ENCODE measurements at regions not wholly inside any gene's neighbourhood (a gene's known extent, or its start where the extent isn't known, plus 50 kb on each side); places are given as distances from the start of the nearest gene placed in this dataset.
"Not testable (repeated sequence)": the region's sequence is repeated elsewhere in the genome, so short reads cannot be mapped to it uniquely, and the experiment has no call there.

GRCh38 chr6:76565932-76566331, 493.5 kb upstream of the IMPG1 start:
- DNase-seq (ENCODE audit: insufficient read length, low spot score): no peak
- TF ChIP-seq SPI1 (IDR thresholded peaks at IDR 0.05; ENCODE audit: low read depth, low read length) (no peak), POLR2A (IDR thresholded peaks at IDR 0.05; ENCODE audit: low read depth, low read length) (no peak), PAX5 (IDR thresholded peaks at IDR 0.05; ENCODE audit: insufficient read depth, low read length, severe bottlenecking) (no peak), TAF1 (IDR thresholded peaks at IDR 0.05; ENCODE audit: low read depth, low read length) (no peak), POLR2AphosphoS5 (IDR thresholded peaks at IDR 0.05; ENCODE audit: low read depth, low read length) (no peak), POU2F2 (IDR thresholded peaks at IDR 0.05; ENCODE audit: low read depth, low read length) (no peak)
- no peak for FAIRE-seq

GRCh38 chr6:76562371-76562770, 489.9 kb upstream of the IMPG1 start:
- DNase-seq (ENCODE audit: insufficient read length, low spot score); FAIRE-seq: not testable (repeated sequence)

GRCh38 chr6:76560851-76561755, 488.6 kb upstream of the IMPG1 start:
- not testable (repeated sequence) for DNase-seq (ENCODE audit: insufficient read length, low spot score); FAIRE-seq

GRCh38 chr6:76553256-76553655, 480.8 kb upstream of the IMPG1 start:
- no peak for TF ChIP-seq PAX5 (IDR thresholded peaks at IDR 0.05; ENCODE audit: insufficient read depth, low read length, severe bottlenecking)
- TF ChIP-seq POLR2AphosphoS5 (IDR thresholded peaks at IDR 0.05; ENCODE audit: low read depth, low read length): no peak
- TF ChIP-seq SPI1 (IDR thresholded peaks at IDR 0.05; ENCODE audit: low read depth, low read length): no peak
- TF ChIP-seq POU2F2 (IDR thresholded peaks at IDR 0.05; ENCODE audit: low read depth, low read length): no peak
- TF ChIP-seq TAF1 (IDR thresholded peaks at IDR 0.05; ENCODE audit: low read depth, low read length): no peak
- no peak for TF ChIP-seq POLR2A (IDR thresholded peaks at IDR 0.05; ENCODE audit: low read depth, low read length)
- DNase-seq (ENCODE audit: insufficient read length, low spot score) (no peak), FAIRE-seq (no peak)

GRCh38 chr6:76552268-76552667, 479.8 kb upstream of the IMPG1 start:
- no peak for TF ChIP-seq PAX5 (IDR thresholded peaks at IDR 0.05; ENCODE audit: insufficient read depth, low read length, severe bottlenecking)
- TF ChIP-seq POU2F2 (IDR thresholded peaks at IDR 0.05; ENCODE audit: low read depth, low read length): no peak
- no peak for DNase-seq (ENCODE audit: insufficient read length, low spot score)
- no peak for FAIRE-seq

GRCh38 chr6:76533661-76534060, 461.2 kb upstream of the IMPG1 start:
- TF ChIP-seq POU2F2 (IDR thresholded peaks at IDR 0.05; ENCODE audit: low read depth, low read length) (no peak), SPI1 (IDR thresholded peaks at IDR 0.05; ENCODE audit: low read depth, low read length) (no peak), TAF1 (IDR thresholded peaks at IDR 0.05; ENCODE audit: low read depth, low read length) (no peak), POLR2AphosphoS5 (IDR thresholded peaks at IDR 0.05; ENCODE audit: low read depth, low read length) (no peak), PAX5 (IDR thresholded peaks at IDR 0.05; ENCODE audit: insufficient read depth, low read length, severe bottlenecking) (no peak), POLR2A (IDR thresholded peaks at IDR 0.05; ENCODE audit: low read depth, low read length) (no peak)
- FAIRE-seq (no peak), DNase-seq (ENCODE audit: insufficient read length, low spot score) (no peak)

GRCh38 chr6:76532647-76533046, 460.2 kb upstream of the IMPG1 start:
- DNase-seq (ENCODE audit: insufficient read length, low spot score) (no peak), FAIRE-seq (no peak)
- no peak for TF ChIP-seq PAX5 (IDR thresholded peaks at IDR 0.05; ENCODE audit: insufficient read depth, low read length, severe bottlenecking)
- TF ChIP-seq SPI1 (IDR thresholded peaks at IDR 0.05; ENCODE audit: low read depth, low read length): no peak
- TF ChIP-seq POLR2A (IDR thresholded peaks at IDR 0.05; ENCODE audit: low read depth, low read length): no peak

- DNase-seq (ENCODE audit: insufficient read length, low spot score): no peak
- TF ChIP-seq POLR2A (IDR thresholded peaks at IDR 0.05; ENCODE audit: low read depth, low read length): no peak
- TF ChIP-seq TAF1 (IDR thresholded peaks at IDR 0.05; ENCODE audit: low read depth, low read length): no peak
- TF ChIP-seq POU2F2 (IDR thresholded peaks at IDR 0.05; ENCODE audit: low read depth, low read length): no peak
- no peak for TF ChIP-seq POLR2AphosphoS5 (IDR thresholded peaks at IDR 0.05; ENCODE audit: low read depth, low read length)
- no peak for TF ChIP-seq SPI1 (IDR thresholded peaks at IDR 0.05; ENCODE audit: low read depth, low read length)
- no peak for TF ChIP-seq PAX5 (IDR thresholded peaks at IDR 0.05; ENCODE audit: insufficient read depth, low read length, severe bottlenecking)
- FAIRE-seq: no peak
Observed at GRCh38 chr6:76518443-76518842, 446.0 kb upstream of the IMPG1 start.

- no peak for TF ChIP-seq SPI1 (IDR thresholded peaks at IDR 0.05; ENCODE audit: low read depth, low read length)
- no peak for TF ChIP-seq POLR2A (IDR thresholded peaks at IDR 0.05; ENCODE audit: low read depth, low read length)
- no peak for TF ChIP-seq POU2F2 (IDR thresholded peaks at IDR 0.05; ENCODE audit: low read depth, low read length)
- TF ChIP-seq TAF1 (IDR thresholded peaks at IDR 0.05; ENCODE audit: low read depth, low read length): no peak
- TF ChIP-seq POLR2AphosphoS5 (IDR thresholded peaks at IDR 0.05; ENCODE audit: low read depth, low read length): no peak
- no peak for TF ChIP-seq PAX5 (IDR thresholded peaks at IDR 0.05; ENCODE audit: insufficient read depth, low read length, severe bottlenecking)
- DNase-seq (ENCODE audit: insufficient read length, low spot score): no peak
- no peak for FAIRE-seq
Observed at GRCh38 chr6:76516924-76517323, 444.5 kb upstream of the IMPG1 start.

- DNase-seq (ENCODE audit: insufficient read length, low spot score): no peak
- no peak for TF ChIP-seq TAF1 (IDR thresholded peaks at IDR 0.05; ENCODE audit: low read depth, low read length)
- TF ChIP-seq POLR2AphosphoS5 (IDR thresholded peaks at IDR 0.05; ENCODE audit: low read depth, low read length): no peak
- no peak for TF ChIP-seq PAX5 (IDR thresholded peaks at IDR 0.05; ENCODE audit: insufficient read depth, low read length, severe bottlenecking)
- no peak for TF ChIP-seq SPI1 (IDR thresholded peaks at IDR 0.05; ENCODE audit: low read depth, low read length)
- no peak for TF ChIP-seq POLR2A (IDR thresholded peaks at IDR 0.05; ENCODE audit: low read depth, low read length)
- no peak for TF ChIP-seq POU2F2 (IDR thresholded peaks at IDR 0.05; ENCODE audit: low read depth, low read length)
- FAIRE-seq: no peak
Observed at GRCh38 chr6:76510489-76510888, 438.0 kb upstream of the IMPG1 start.

Measured in GM12891 (cell line).